Muscle of back (tissue), 3 donors: ENCODE measurements at regions not wholly inside any gene's neighbourhood (a gene's known extent, or its start where the extent isn't known, plus 50 kb on each side); places are given as distances from the start of the nearest gene placed in this dataset.
A peak's percentile ranks its signal among the peaks of the same experiment; 100 is the strongest.

Source experiments
- DNase-seq, 3 donors: peaks; one replicate each; pipeline versions ENCODE4 v3.0.0 to v3.0.0-alpha.2; 2013

DNA sequence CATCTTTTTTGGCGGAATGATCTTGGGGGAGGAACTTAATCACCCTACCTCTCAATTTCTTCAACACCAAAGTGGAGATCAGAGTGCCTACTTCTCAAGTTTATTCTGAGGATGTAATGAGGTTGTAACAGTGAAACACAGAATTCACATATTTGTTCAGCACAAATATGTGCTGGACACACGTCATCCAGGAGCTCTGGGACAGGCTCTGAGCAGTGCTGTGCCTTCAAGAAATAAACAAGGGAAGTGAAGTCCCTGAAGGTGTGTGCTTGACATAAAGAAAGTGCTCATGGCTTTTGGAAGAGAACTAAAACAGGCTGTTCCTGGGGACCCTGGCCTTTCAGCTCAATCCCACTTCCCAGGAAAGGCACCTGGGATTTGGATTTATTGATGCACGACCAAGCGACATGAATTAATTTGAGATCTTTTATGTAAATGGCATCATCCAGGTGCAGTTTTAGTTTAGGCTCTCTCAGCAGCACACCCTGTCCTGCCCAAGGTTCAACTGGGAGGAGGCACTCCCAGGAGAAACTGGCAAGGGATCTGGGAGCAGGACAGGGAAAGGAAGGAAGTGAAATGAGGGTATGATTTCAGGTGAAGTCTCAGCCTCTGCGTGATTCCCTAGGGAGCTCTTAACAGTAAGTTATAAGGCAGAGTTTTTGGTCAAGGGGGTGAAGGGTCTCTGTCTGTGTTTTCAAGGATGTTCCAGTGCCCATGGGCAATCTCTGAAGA is 211.0 kb downstream of the FOXA2 start:
- no peak for DNase-seq

DNA sequence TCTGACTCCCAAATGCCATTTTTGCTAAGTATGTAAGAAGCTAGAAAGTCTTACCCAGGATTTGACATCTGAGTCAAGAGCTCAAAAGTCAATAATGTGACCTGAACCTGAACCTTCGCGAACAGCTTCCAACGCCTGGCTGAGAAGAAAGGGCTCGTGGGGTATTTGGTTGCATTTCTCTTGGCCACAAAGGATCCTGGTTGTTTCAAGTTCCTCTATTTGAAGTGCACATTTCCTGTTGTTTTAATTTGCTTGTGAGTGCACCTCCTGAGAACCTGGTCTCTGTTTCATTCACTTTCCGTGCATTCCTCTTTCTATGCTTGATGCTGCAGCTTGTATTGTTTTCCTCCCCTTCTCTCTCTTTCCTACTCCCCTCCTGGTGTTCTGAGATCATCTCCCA is 212.5 kb downstream of the FOXA2 start:
- DNase-seq = no peak

DNA sequence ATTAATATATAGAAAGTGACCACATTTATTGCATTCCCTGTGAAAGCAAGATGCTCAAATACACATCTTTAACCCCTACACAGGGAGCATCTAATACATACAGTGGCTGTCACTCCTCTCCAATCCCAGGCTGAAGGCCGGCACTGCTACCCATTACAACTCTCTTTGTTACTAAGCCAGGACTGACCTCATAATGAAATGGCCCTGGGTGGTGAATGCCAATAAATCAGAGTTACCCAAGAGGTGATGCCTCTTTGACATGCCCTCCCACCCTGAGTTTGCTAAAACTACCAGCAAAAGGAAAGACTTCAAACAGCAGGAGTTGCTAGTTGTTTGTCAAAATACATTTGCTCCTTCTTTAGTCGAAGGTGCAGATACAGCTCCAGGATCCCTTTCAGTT is 214.2 kb downstream of the FOXA2 start:
- no peak for DNase-seq

DNA sequence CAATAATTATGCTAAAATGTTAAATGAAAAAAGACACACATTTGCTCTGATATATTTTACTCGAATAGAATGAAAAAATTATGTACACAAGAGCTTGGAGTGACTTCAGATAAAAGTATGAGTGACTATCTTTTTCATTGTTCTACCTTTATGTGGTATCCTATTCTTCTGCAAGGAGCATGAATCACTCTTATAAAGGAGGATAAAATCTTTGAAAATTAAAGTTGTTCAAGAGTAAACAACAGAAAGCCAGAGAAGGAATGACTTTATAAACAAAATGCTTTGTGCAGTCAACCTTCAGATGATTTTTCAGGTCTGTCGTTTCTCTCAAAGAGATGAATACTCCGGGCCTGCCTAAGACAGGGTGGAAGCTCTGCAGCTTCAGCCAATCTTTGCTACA is 215.3 kb downstream of the FOXA2 start:
- DNase-seq = no peak

DNA sequence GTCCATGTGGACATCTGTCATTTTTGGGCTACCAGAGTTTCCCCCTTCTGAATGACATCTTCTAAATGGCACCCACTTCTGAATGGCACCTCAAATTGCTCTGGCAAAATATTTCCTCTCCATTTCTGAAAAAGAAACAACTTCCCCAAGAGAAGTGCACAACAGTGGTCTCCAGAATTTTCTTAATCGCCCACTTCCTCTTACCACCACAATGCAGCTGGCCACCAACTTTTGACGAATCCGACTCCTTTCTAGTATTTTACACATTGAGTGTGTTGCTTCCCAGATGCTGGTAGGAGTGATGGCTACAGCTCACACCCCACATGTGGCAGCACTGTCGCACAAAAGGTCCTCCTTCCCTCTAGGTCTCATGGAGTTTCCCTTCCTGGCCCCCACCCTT is 216.1 kb downstream of the FOXA2 start:
- DNase-seq = no peak

DNA sequence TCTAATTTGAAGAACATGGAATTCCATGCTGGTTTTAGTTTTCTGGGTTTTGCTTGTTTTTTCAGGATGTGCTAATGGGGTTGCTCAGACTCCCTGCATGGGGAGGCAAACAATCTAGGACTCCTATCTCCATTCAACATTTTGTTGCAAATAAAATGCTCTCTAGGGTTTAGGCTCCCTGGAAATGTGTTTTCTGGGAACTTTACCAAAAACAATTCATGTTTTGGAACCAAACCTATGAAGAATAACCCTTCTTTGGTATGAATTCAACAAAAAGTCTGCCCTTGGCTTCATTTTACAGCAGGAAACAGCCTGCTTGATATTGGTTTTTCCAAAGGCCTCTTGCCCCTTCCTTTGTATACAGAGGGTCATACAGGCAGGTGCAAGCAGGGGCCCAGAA is 217.7 kb downstream of the FOXA2 start:
- no peak for DNase-seq

DNA sequence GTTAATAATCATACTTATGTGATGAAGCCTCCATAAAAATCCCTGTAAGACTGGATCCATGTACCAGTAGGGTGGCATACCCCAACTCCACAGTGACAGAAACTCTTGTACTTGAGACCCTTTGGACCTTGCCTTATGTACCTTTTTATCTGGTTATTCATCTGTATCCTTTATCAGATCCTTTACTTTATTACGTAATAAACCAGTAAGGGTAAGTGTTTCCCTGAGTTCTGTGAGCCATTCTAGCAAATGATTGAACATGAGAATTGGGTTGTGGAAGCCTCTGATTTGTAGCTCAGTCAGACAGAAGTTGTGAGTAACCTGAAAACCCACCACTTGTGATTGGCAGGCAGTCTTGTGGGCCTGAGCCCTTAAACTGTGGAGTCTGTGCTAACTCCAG is 229.7 kb downstream of the FOXA2 start:
- no peak for DNase-seq

DNA sequence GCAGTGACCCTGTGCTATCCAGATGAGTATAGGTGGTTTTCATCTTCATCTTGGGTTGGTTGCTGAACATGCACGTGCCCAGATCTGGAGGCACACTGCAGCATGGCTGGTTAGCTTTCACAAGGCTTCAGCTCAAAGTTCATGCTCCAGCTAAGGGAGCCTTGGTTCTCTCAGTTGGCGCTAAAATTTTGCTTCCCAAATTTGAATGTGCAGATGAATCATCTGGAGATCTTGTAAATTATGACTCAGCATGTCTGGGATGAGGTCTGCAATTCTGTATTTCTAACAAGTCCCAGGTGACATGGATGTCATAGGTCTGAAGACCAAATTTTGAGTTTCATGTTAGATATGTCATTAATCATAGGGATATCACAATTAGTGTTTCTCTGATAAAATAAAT is 230.8 kb downstream of the FOXA2 start:
- DNase-seq = no peak

DNA sequence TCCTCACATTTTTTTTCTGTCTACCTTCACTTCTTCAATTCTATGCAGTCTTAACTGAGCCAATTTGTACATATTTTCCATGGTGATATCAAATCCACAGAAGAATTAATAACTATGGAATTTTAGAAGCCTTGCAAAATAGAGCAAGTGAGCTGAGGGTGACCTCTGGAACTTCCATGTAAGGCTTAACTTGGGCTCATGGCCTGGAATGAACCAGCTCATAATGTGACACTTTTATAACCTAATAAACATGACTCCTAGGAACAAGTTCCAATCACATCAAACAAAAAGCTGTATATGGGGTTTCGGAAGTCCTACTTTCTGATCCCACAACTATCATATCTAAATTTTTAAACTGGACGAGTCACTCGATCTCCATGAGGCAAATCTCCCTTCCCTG is 232.4 kb downstream of the FOXA2 start:
- no peak for DNase-seq

DNA sequence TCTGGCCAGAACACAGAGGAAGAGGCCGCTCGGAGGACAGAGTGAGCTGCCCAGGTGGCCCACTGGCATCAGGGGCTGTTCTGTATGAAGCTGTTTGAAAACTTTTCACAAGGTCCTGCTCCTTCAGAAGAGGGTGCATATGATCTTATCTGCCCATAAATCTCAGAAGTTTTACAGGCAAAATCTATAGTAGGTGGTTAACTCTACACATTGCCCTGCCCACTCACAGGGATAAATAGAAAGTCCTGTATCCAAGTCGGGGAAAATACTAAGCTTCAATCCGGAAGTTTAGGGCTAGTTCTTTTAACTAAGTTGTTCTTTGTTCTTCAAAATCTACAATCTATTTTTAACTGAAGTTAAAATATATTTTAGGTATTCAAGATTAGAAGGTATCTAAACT is 233.7 kb downstream of the FOXA2 start:
- DNase-seq = no peak

DNA sequence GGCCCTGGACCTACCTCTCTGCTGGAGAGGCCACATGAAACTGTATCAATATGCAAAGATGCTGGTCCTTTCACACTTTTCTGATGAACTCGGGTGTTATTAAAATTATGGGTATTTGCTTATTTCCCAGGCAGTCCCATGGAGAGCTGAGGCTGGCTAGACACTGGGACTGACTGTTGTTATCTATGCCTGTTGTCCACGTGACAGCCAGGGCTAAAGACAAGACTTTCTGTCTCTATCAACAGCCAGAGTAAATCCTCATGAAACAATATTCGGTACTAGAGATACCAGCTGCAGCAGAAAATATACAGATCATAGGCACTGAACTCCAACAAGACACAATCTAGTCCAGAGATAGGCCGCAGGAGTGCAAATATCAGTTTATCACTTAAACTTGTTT is 236.4 kb downstream of the FOXA2 start:
- DNase-seq = no peak

DNA sequence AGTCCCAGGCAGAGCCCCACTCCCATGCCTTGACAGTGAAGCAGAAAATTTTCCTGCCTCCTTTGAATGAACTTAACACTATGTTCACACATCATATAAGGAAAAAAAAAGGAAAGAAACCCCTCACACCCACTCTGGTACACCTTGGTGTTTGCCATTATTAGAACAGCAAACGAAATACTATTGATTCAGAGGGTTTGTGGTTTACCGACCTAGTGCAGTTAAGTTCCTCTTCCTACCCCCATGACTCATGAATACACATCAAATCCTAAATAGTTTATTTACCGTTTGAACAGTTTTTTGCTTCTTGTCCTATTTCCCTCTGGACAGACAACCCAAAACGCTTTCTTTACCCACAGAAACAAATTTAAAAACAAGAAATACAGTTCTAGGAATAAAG is 237.7 kb downstream of the FOXA2 start:
- no peak for DNase-seq

DNA sequence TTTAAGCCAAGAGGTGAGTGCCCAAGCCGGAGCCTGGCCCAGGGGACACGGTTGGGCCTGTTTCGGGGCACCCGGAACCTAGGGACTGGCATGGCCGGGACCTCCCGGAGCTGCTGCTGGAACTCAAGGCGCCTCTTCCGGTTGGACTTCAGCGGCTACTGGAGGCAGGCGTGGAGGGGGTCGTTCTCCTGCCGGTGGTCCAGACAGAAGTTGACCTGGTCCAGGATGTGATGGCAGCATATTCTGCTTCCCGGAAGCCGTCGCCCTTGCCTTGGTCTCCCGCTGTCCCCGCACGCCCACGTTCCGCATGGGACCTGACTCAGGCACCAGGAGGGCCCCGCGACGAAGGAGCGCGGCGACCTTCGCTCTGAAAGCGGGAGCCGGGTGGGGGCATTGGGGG is 240.8 kb downstream of the FOXA2 start:
- no peak for DNase-seq

DNA sequence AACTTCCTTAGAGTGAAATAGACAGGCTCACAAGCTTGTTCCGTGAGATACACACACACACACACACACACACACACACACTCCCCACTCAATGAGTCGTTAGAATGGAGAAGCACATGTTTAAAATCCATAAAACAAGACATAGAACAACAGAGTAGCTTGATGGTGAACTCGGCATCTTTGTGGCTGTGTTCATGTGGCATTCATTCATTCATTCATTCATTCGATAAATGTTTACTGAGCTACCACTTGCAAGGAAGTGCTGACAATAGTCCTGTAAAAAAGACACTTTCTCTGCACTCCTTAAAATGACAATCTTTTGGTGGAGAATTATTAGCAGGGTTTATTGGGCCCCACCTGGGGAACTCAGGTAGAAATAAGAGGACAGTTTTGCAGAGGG is 242.0 kb downstream of the FOXA2 start:
- no peak for DNase-seq

DNA sequence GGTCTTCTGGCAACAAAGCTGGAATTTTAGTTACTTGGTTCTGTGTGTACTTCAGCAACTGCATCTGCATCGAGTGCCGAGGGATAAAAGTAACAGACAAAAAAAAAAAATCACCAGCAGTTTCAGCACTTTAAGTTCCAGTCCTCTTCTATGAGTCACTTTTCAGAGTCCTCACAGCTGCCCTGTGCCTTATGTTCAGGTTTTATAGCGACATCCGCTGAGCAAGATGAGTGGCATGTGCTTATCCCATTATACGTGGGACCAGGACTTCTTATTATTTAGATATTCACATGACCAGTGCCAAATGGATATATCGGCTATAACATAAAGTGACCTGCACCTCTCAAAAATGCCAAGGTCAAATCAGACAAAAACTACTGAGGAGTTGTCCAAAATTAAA is 242.9 kb downstream of the FOXA2 start:
- no peak for DNase-seq

DNA sequence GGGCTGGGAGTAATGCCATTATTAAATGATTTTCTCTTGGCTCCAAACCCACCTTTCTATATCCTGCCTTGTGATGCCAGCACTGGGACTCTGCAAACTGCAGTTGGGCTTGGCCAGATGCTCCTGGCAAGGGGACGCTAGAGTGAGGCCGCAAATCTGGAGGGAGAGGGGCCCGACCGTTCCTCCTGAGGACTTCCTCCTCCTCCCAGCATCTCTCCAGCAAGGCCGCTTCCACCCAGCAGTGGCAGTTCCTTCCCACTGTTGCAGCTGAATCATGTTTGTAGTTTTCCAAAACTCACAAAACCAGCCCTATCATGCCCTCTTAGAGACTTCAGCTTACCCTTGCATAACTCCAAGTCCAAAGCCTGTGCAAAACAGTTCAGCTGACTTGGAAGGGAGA is 244.4 kb downstream of the FOXA2 start:
- DNase-seq = no peak

DNA sequence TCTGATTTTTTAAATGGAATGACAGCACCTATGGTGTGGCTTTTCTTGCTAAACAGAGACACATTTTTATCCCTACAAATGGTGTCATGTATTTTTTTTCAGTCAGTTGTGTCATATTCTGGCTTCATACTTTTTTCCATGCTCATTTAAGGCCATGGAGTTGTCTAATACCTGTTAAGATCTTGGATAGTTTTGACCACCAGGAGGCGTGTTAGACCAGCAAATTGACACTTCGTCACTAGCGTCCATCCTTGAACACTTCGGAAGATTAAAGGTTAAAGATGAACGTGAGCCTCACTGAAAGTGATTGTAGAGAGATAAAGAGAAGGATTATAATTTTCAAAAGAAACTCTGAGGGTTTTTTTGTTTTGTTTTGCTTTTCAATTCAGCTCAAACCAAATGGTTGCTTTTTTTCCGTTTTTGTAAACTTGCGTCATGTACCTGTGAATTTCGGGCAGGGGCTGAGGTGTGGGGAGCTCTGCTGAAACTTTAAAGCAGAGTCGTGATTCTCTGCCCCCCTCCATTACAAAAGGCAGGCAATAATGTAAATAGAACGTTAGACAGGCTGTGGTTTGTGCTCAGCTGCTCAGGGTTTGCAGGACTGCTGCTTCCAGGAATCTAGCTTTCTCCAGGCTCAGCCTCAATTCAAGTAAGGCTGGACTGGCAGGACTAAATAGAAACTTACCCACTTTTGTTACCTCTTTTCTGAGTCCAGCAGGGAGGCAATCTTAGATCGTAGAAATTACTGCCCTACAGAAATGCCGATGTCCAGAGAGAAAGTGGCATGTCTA is 245.1 kb downstream of the FOXA2 start:
- peak; percentile 54 to 75 (median 64) for DNase-seq

DNA sequence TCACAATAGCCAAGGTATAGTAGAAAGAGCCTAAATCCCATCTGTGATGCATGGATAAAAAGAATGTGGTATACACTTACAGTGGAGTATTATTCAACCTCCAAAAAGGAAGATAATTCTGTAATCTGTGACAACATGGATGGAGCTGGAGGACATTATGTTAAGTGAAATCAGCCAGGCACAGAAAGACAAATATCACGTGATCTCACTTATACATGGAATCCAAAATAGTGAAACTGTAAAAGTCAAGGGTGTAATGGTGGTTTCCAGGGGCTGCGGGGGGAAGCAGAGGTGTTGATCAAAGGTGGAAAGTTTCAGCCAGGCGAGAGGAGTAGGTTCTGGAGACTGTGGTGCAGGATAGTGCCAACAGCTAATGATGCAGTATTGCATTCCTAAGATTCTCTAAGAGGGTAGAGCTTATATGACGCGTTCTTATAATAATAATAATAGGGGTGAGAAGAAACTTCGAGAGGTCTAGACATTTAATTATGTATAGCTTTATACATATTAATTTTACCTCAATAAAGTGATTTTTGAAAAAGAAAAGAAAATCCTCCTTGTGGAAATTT is 246.1 kb downstream of the FOXA2 start:
- DNase-seq = no peak

DNA sequence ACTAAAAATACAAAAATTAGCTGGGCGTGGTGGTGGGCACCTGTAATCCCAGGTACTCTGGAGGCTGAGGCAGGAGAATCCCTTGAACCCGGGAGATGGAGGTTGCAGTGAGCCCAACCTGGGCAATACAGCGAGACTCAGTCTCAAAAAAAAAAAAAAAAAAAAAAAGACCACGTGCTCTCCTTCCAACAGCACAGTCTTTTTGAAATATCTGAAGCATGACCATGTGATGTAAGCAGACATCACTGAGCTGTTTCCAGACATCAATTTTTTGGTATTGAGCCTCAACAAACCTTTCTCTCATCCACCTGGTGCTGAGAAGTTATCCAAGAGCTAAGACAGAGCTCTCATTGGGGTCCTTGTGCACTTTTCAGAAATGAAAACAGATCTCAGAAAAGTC is 249.2 kb downstream of the FOXA2 start:
- no peak for DNase-seq

DNA sequence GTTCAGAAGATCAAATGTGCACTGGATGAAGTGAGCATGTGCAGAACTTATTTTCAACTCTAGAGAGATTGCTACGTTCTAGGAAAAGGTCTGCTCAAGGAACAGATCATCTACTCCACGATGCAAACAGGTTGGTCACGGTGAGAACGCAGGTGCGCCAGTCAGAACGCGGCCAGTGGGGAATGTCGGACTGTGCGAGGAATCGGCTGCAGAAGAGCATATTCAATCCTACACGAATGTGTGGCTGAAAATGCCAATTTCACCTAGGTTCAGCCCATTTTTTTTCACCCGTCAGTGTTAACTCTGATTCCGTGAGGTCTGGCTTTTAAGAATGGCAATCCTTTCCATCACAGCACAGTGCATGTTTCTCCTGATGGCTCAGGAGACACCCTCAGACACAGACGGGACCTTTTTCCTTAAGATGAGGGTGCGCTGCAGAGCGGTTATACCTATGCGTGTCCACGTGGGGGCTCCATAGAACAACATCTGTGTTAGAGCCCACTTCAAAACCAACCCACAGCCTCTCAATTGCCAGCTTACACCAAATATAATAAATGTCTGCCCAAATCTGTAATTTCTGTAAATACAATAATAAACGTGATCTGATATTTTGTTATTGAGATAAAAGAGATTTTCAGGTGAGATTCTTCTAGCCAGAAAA is 250.4 kb downstream of the FOXA2 start:
- DNase-seq = peak; percentile 44 to 70 (median 61)

DNA sequence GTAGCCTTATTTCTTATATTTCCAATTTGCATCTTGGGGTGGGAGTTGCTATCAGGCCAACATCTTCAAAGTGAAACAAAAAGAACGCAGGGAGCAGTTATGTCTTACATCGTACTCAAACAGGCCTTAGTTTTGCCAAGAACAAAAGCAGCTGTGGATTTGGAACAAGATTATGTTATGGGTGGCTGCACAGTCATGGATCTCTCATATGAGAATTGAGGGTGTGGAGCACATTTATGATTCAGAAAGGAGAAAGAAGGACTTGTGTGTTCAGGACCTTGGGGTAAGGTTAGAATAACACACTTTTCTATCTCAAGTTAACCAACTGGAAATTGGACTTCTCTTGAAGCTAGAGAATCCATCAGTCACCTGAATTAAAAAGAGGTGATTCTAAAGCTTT is 259.9 kb downstream of the FOXA2 start:
- peak in 2 of 3 donors; percentile 3 to 37 for DNase-seq

DNA sequence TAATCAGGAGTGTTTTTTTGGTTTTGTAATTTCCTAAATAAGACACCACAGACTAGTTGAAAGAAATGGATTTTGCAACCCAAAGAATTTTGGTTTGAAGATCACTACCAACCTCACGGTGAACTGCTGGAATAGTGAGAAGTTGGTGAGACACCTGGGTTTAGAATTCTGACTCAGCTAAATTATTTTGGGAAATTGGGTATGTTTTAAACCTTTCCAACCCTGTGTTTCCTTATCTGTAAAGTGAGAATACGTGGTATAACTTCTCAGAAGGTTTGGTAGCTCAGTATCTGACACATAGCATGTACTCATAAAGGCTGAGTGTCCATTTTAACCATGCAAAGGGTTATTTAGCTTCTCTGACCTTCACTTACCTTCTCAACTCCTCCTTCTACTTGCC is 261.9 kb downstream of the FOXA2 start:
- no peak for DNase-seq

DNA sequence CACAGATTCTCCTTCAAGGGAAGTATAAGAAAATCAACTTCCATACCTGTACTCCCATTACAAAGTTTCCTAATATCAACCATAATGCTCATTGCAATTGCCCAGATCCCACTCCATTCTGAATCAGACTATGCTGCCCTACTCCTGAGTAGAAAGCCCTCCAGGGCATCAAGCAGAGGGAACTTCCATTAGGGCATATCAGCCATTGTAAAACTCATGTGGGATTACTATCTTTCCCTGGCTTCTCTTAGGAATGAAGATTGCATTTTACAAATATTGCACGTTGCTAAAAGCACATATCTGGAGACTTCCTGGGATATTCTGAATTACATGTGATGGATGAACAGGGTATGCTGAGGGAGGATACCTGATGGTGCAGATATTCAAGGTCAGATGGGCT is 263.2 kb downstream of the FOXA2 start:
- no peak for DNase-seq
